Activated naive CD8-positive, alpha-beta T cell treated with anti-CD3 and anti-CD28 coated beads for 36 hours (primary cell): ENCODE measurements at regions not wholly inside any gene's neighbourhood (a gene's known extent, or its start where the extent isn't known, plus 50 kb on each side); places are given as distances from the start of the nearest gene placed in this dataset.

ENCODE experiments used
- DNase-seq: peaks from one replicate; pipeline ENCODE4 v3.0.0; 2021
- H3K27ac Mint-ChIP-seq: one replicate; pipeline ENCODE4 v1.8.0; 2022; ENCODE audit warnings: mild to moderate bottlenecking, moderate library complexity, mixed read lengths
- H3K27me3 Mint-ChIP-seq: one replicate; pipeline ENCODE4 v1.8.0; 2022; ENCODE audit warnings: mild to moderate bottlenecking, mixed read lengths
- H3K36me3 Mint-ChIP-seq: one replicate; pipeline ENCODE4 v1.8.0; 2021; ENCODE audit warnings: mild to moderate bottlenecking, mixed read lengths
- H3K4me1 Mint-ChIP-seq: one replicate; pipeline ENCODE4 v1.8.0; 2021; ENCODE audit warnings: mixed read lengths
- H3K4me3 Mint-ChIP-seq: one replicate; pipeline ENCODE4 v1.8.0; 2022; ENCODE audit warnings: mild to moderate bottlenecking, moderate library complexity, mixed read lengths
- H3K9me3 Mint-ChIP-seq: one replicate; pipeline ENCODE4 v1.8.0; 2022; ENCODE audit warnings: mixed read lengths

DNA sequence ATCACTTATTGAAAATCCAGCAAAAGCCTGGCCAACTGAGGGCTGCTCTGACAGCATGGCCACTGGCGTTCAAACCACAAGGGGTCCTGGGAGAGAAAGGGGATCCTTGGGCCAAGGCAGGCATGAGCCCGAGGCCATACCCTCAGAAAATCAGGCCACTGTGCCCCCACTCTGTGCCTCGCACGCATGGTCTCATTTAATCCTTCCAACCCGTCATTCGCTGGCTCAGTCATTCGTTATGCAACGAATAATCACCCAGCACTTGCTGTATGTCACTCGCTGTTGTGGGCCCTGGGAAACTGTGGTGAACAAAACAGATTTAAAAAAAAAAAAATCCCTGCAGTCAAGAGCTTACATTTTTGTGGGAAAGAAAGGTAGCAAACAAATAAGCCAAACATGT lies 112.7 kb downstream of the BCOR start:
- Mint-ChIP-seq H3K4me1 (no peaks in the 10 kb centered on the region), H3K4me3 (no peak overlapping the region), H3K27me3 (no peaks in the 10 kb centered on the region), H3K9me3 (no peaks in the 10 kb centered on the region), H3K27ac (no peak overlapping the region), H3K36me3 (no peaks in the 10 kb centered on the region)
- DNase-seq: no peak

DNA sequence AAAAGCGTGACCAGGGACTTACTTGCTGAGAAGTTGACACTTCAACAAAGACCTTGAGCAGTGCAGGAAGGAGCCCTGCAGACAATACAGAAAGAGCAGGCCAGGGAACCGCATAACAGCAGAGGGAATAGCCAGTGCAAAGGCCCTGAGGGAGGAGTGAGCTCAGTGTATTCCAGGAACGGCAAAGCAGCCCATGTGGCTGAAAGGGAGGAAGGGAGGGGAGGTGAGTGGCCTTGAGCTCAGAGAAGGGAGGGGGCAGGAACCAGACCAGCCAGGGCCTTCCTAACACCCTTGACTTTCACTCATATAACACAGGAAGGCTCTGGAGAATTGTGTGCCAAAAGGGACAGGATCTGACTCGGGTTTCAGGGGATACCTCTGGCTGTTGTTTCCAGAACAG lies 112.2 kb downstream of the BCOR start:
- Mint-ChIP-seq H3K36me3 (no peaks in the 10 kb centered on the region), H3K9me3 (no peaks in the 10 kb centered on the region), H3K4me1 (no peaks in the 10 kb centered on the region), H3K27me3 (no peaks in the 10 kb centered on the region), H3K4me3 (no peak overlapping the region), H3K27ac (no peak overlapping the region)
- no peak for DNase-seq

DNA sequence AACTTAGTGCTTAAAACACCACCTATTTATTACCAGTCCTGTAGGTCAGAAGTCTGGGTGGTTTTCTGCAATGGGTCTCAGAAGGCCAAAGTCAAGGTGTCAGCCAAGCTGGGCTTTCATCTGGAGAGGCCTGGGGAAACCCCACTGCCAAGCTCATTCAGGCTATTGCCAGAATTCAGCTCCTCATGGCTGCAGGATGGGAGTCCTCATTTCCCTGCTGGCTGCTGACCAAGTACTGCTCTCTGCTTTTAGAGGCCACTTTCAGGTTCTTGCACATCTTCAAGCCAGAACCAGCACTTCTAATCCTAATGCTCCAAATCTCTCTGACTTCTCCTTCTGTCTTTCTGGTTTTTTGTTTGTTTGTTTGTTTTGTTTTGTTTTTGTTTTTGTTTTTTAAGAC lies 109.3 kb downstream of the BCOR start:
- Mint-ChIP-seq H3K27me3 (no peaks in the 10 kb centered on the region), H3K4me1 (no peaks in the 10 kb centered on the region), H3K36me3 (no peaks in the 10 kb centered on the region), H3K27ac (no peak overlapping the region), H3K9me3 (no peaks in the 10 kb centered on the region), H3K4me3 (no peak overlapping the region)
- DNase-seq: no peak

DNA sequence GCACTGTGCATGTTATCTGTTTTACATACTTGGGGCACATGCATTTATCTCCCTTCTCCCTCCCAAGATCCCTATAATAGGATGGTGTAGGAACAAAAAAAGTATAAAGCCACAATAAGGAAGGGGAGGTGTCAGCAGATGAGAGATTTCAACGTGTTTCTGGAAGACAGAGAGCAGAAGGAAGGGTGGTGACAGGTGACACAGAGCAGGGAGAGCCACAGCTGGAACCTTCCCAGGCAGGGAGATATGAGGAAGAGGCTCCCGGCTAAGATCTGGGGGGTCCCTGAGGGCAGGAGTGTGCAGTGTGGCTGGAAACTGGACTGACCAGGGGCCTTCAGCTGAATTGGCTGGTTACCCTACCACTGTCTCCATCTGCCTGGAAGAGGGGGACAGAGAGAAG lies 107.4 kb downstream of the BCOR start:
- Mint-ChIP-seq H3K27ac (no peak overlapping the region), H3K4me3 (no peak overlapping the region), H3K27me3 (no peaks in the 10 kb centered on the region), H3K4me1 (no peaks in the 10 kb centered on the region), H3K9me3 (no peaks in the 10 kb centered on the region), H3K36me3 (no peaks in the 10 kb centered on the region)
- DNase-seq: no peak

DNA sequence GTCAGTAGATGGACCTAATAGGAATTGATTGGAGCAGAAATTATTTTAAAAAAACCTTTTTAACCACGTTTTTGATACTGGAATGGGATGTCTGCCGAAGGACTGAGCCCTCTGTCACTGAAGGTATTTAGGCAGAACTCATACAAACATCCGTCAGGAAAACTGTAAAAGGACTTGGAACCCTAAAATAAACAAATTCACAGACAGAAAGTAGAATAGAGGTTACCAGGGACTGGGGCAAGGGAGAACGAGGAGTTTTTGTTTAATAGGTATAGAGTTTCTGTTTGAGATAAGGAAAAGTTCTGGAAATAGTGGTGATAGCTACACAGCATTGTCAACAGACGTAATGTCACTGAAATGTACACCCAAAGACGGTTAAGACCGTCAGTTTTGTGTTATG lies 105.5 kb downstream of the BCOR start:
- H3K27ac Mint-ChIP-seq: no peak overlapping the region
- no peak for DNase-seq
- H3K4me3 Mint-ChIP-seq: no peak overlapping the region
- H3K27me3 Mint-ChIP-seq: no peaks in the 10 kb centered on the region
- peaks cover 2% of the 10 kb centered on the region for H3K4me1 Mint-ChIP-seq
- H3K36me3 Mint-ChIP-seq: no peaks in the 10 kb centered on the region
- H3K9me3 Mint-ChIP-seq: no peaks in the 10 kb centered on the region

DNA sequence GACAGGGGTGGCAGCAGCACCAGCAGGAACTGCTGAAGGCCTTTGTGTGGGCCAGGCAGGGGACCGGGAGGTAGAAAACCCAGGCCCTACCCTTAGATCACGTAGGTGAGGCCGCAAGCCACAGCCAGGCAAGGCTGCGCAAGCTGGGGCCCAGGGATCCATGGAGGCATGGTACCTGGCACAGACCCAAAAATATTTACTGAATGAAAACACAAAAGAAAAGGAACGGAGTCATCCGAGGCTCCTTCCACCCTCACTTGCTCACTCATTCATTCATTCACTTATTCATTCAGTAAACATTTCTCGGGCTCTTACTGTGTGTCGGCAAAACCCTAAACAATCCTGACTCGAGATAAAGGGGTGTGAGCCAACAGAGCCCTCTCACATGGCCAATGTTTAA lies 102.3 kb downstream of the BCOR start:
- DNase-seq: no peak
- Mint-ChIP-seq H3K4me1 (peaks cover 2% of the 10 kb centered on the region), H3K9me3 (no peaks in the 10 kb centered on the region)

DNA sequence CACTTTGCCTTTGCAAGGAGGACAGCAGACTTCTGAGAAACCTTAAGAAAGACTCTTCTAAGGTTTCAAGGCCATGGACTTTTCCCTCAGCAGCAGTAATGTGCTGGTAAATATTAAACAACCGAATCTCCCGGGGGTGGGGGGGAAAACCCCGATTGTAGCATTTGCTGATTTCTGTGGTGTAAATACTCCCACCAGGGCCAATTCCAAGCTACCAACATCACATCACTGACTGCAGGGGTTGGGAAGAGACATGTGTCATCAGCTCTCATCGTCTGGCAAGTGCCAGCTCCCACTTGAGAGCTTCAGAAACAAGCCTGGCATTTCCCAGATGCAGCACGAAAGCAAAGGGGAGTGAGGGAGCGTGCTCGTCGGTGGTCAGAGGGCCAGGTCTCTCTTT lies 101.2 kb downstream of the BCOR start:
- Mint-ChIP-seq H3K9me3 (no peaks in the 10 kb centered on the region), H3K4me3 (no peak overlapping the region), H3K36me3 (no peaks in the 10 kb centered on the region), H3K27ac (no peak overlapping the region), H3K27me3 (no peaks in the 10 kb centered on the region), H3K4me1 (peaks cover 2% of the 10 kb centered on the region)
- DNase-seq: no peak

More for the DNA sequence above, 102.3 kb downstream of the BCOR start:
- H3K27ac Mint-ChIP-seq: no peak overlapping the region
- H3K27me3 Mint-ChIP-seq: no peaks in the 10 kb centered on the region
- H3K36me3 Mint-ChIP-seq: no peaks in the 10 kb centered on the region
- no peak overlapping the region for H3K4me3 Mint-ChIP-seq

DNA sequence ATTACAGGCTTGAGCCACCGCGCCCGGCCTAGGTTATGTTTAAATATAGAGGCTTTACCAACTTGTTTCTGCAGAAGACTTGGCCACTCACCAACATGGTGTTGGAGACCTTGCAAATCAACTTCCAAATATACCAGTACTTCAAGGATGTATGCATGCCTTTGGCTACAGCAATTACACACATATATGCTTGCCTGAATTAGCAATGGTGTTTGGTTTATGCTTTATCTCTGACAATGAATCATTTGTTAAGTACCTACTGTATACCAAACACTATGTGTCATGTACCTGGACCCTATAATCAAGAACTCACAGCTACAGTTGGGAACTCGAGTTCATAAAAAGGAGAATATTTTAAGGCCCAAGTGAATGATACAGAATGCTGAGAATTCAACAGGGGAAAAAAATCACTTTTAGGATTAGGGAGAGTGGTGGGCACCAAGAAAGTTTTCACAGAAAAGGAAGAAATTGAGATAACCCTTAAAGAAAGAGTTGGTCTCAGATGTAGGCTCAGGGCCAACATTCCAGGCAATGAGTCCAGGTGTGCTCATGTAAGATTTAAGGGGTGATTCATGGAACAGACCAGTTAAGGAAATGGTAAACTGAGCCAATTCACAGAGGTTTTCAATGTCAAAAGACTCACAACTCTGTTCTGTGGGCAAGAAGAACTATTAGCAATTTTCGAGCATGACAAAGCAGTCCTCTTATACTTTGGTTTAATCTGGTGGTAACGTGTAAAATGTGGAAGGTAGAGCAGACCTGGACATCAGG lies 98.9 kb downstream of the BCOR start:
- DNase-seq: no peak
- no peak overlapping the region for H3K4me3 Mint-ChIP-seq
- no peak overlapping the region for H3K27ac Mint-ChIP-seq
- no peaks in the 10 kb centered on the region for H3K9me3 Mint-ChIP-seq
- H3K36me3 Mint-ChIP-seq: no peaks in the 10 kb centered on the region
- H3K4me1 Mint-ChIP-seq: peaks cover 2% of the 10 kb centered on the region
- peaks cover under 1% of the 10 kb centered on the region for H3K27me3 Mint-ChIP-seq
